Tibial nerve (tissue), 4 donors: ENCODE measurements at regions not wholly inside any gene's neighbourhood (a gene's known extent, or its start where the extent isn't known, plus 50 kb on each side); places are given as distances from the start of the nearest gene placed in this dataset.

Experiments used
- DNase-seq, 2 donors: peaks; one replicate each; pipeline ENCODE4 v3.0.0-alpha.2; 2019; ENCODE audit warnings: low spot score in 2 of 2
- H3K27ac ChIP-seq, 4 donors: fragments of 200-600 bp; sonication (generic) in 3 of 4; one replicate each; pipeline ENCODE4 v1.5.1; 2017 to 2019; ENCODE audit warnings: mild to moderate bottlenecking in 1 of 4
- H3K27me3 ChIP-seq, 2 donors: fragments of 200-600 bp; sonication (generic) in 1 of 2; one replicate each; pipeline versions ENCODE4 v1.5.1 to v1.6.0; 2017 to 2019
- H3K36me3 ChIP-seq, 3 donors: fragments of 200-600 bp; sonication (generic); one replicate each; pipeline ENCODE4 v1.5.1; 2018 to 2019
- H3K4me1 ChIP-seq, 4 donors: fragments of 200-600 bp; sonication (generic) in 3 of 4; one replicate each; pipeline ENCODE4 v1.5.1; 2017 to 2019
- H3K4me3 ChIP-seq, 4 donors: fragments of 200-600 bp; sonication (generic) in 3 of 4; one replicate each; pipeline ENCODE4 v1.5.1; 2017 to 2019; ENCODE audit warnings: mild to moderate bottlenecking in 1 of 4, moderate library complexity in 1 of 4
- H3K9me3 ChIP-seq, 4 donors: fragments of 200-600 bp; sonication (generic) in 3 of 4; one replicate each; pipeline ENCODE4 v1.5.1; 2017 to 2019
- EP300 ChIP-seq, 2 donors: sonication (generic); formaldehyde crosslinking; IDR thresholded peaks; one replicate each; pipeline ENCODE4 v1.6.1; 2017; ENCODE audit warnings: antibody characterized with exemption in 2 of 2, mild to moderate bottlenecking in 1 of 2
- POLR2A ChIP-seq, 2 donors: fragments of 450-650 bp; IDR thresholded peaks; one replicate each; pipeline ENCODE4 v1.6.1; 2017; ENCODE audit warnings: antibody characterized with exemption in 2 of 2, mild to moderate bottlenecking in 2 of 2, moderate library complexity in 2 of 2
- WGBS, 2 donors: methylation state at CpG; one replicate each; pipeline ENCODE4 v1.1.5; 2018; 5-methylcytosine and 5-hydroxymethylcytosine counted together
- TF ChIP-seq, protein P1 (sequence below), 5 experiments: fragments of 200-600 bp in 3 of 5; fragments of 450-650 bp in 2 of 5; sonication (generic) in 3 of 5; IDR thresholded peaks; one replicate each; pipeline ENCODE4 v1.5.1; 2016 to 2019; ENCODE audit warnings: antibody characterized with exemption in 5 of 5, mild to moderate bottlenecking in 3 of 5, moderate library complexity in 2 of 5

DNA sequence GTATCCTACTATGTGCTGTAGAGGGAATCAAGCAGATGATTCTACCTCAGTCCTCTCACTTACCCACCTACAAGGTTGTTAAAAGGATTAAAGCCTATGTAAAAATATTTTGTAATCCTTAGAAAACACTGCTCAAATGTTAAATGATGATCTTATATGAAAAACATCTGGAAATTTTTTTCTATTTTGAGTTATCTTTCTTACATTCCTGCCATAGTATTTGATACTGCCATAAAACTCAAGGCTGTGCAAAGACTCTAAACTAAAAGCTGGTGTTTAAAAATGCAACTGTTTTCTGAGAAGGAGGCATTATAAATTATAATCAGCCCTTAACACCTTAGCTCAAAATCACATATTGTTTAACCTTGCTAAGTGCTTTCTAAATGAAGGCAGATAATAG is 474.2 kb downstream of the PRELID2 start:
- Histone ChIP-seq H3K27ac (no peak overlapping the region), H3K36me3 (no peaks in the 10 kb centered on the region), H3K9me3 (peaks cover 0 to 5% (median 0%) of the 10 kb centered on the region in 4 donors), H3K4me1 (no peaks in the 10 kb centered on the region), H3K4me3 (no peak overlapping the region), H3K27me3 (no peaks in the 10 kb centered on the region)
- TF ChIP-seq POLR2A (IDR thresholded peaks at IDR 0.05): no peak
- no peak for TF ChIP-seq EP300 (IDR thresholded peaks at IDR 0.05)
- TF ChIP-seq, protein P1, sequence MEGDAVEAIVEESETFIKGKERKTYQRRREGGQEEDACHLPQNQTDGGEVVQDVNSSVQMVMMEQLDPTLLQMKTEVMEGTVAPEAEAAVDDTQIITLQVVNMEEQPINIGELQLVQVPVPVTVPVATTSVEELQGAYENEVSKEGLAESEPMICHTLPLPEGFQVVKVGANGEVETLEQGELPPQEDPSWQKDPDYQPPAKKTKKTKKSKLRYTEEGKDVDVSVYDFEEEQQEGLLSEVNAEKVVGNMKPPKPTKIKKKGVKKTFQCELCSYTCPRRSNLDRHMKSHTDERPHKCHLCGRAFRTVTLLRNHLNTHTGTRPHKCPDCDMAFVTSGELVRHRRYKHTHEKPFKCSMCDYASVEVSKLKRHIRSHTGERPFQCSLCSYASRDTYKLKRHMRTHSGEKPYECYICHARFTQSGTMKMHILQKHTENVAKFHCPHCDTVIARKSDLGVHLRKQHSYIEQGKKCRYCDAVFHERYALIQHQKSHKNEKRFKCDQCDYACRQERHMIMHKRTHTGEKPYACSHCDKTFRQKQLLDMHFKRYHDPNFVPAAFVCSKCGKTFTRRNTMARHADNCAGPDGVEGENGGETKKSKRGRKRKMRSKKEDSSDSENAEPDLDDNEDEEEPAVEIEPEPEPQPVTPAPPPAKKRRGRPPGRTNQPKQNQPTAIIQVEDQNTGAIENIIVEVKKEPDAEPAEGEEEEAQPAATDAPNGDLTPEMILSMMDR (IDR thresholded peaks at IDR 0.05): no peak
- DNase-seq: no peak

DNA sequence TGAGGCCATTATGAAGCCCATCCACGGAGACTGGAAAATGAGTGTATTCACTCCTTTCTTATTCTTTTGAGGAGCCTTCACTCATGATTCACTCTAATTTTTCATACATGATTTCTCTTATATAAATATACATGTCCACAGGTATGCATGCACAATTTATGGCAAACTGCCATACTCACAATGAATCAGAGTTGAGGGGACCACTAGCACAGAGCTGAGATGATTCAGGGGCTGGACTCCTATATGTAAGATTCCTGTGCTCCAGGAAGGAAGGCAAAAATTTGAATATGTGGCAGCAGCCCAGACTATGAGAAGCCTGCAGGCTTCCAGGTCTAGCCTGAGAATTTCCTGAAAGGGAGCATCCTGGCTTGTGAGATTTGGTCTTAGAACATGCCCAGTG is 484.6 kb downstream of the PRELID2 start:
- H3K27ac ChIP-seq: no peak overlapping the region
- no peak for TF ChIP-seq POLR2A (IDR thresholded peaks at IDR 0.05)
- TF ChIP-seq, protein P1 (IDR thresholded peaks at IDR 0.05): no peak
- TF ChIP-seq EP300 (IDR thresholded peaks at IDR 0.05): no peak
- peaks cover 0 to 5% (median 0%) of the 10 kb centered on the region in 4 donors for H3K4me1 ChIP-seq
- no peaks in the 10 kb centered on the region for H3K27me3 ChIP-seq
- no peak overlapping the region for H3K4me3 ChIP-seq
- no peak for DNase-seq
- 88 to 97% methylated on average over 1 of the region's 1 CpG for WGBS, 2 donors
- H3K9me3 ChIP-seq: no peaks in the 10 kb centered on the region
- H3K36me3 ChIP-seq: no peaks in the 10 kb centered on the region

DNA sequence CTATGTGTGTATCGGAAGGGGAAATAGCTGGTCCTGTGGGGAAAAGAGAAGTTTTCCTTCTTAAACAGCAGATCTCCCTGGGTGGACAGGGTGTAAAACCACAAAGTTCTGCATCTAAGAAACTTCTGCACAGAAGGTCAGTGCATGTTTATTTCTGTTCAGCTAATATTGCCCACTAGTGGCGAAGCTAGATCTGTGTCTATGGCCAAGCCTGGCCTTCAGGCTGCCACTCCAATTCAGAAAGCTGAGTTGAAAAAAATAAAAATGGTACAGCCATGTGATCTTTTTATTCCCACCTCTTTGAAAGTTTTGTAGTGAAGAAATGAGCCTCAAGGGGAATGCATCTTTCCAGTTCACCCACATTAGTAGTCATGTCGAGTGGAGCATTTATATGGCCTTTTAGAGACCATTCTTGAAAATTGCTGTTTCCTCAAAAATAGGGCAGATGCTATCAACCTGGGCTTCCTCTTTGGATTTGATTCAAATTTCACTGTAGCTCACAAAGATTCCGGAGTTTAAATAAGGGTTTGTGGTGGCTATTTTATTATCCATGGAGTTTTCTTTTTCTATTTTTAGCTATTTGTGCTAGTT is 488.0 kb downstream of the PRELID2 start:
- H3K9me3 ChIP-seq: peaks cover 0 to under 1% (median 0%) of the 10 kb centered on the region in 4 donors
- H3K36me3 ChIP-seq: no peaks in the 10 kb centered on the region
- no peaks in the 10 kb centered on the region for H3K27me3 ChIP-seq
- DNase-seq: no peak
- H3K4me1 ChIP-seq: peaks cover 0 to 5% (median 0%) of the 10 kb centered on the region in 4 donors
- WGBS, 2 donors: 41 to 46% methylated on average over 4 of the region's 4 CpGs
- no peak overlapping the region for H3K4me3 ChIP-seq
- H3K27ac ChIP-seq: no peak overlapping the region
- TF ChIP-seq EP300 (IDR thresholded peaks at IDR 0.05): no peak
- TF ChIP-seq, protein P1 (IDR thresholded peaks at IDR 0.05): peak in 1 of 5 experiments; percentile 15

DNA sequence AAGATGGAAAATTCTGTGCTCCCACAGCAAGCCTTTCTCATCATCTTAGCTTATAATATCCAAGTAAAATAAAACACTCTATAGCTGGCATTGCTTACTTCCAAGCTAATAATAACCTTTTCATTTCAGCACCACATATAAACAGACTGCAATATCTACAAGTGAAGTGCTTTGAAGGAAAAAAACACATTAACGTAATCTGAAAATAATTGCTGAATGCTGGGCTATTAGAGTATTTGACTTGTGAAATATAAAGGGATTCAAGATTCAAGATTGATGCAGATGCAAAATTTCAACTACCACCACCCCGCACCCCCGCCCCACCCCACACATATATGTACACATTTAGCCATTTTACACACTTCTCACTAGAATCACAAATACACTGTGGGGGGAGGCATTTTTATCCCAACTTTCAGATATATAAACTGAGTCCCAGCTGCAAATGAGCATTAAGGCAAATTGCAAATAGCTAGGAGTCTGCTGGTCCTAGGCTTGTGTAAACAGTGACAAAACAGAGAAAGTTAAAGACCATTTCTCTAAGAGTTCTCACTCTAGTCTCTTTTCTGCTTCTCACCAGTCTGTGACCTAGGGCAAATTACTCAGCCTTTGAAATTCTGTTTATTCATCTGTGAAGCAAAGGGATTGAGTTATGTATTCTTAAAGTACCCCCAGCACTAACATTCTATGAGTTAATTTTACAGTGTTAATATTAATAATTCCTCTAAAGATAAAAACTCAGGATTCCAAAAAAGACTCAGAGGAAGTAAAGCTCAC is 489.4 kb downstream of the PRELID2 start:
- H3K27ac ChIP-seq: no peak overlapping the region
- DNase-seq: no peak
- WGBS, 2 donors: 78 to 83% methylated on average over 3 of the region's 3 CpGs
- TF ChIP-seq EP300 (IDR thresholded peaks at IDR 0.05) (no peak), POLR2A (IDR thresholded peaks at IDR 0.05) (no peak)
- TF ChIP-seq, protein P1 (IDR thresholded peaks at IDR 0.05): no peak
- no peaks in the 10 kb centered on the region for H3K27me3 ChIP-seq
- no peaks in the 10 kb centered on the region for H3K36me3 ChIP-seq
- H3K4me3 ChIP-seq: no peak overlapping the region
- H3K4me1 ChIP-seq: peaks cover 0 to 5% (median 0%) of the 10 kb centered on the region in 4 donors
- peaks cover 0 to 9% (median 2%) of the 10 kb centered on the region in 4 donors for H3K9me3 ChIP-seq

DNA sequence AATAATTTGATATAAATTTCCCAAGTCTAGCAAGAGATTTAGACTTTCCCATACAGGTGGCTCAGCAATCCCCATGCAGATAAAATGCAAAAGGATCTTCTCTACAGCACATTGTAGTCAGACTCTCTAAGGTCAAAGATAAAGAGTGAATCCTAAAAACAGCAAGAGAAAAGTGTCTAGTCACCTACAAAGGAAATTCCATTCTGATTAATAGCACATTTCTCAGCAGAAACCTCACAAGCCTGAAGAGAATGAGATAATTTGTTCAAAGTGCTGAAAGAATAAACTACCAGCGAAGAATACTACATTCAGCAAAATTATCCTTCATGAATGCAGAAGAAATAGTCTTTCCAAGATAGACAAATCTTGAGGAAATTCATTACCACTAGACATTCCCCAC is 493.3 kb downstream of the PRELID2 start:
- H3K4me1 ChIP-seq: peaks cover 0 to 3% (median 0%) of the 10 kb centered on the region in 4 donors
- H3K27me3 ChIP-seq: no peaks in the 10 kb centered on the region
- peaks cover 0 to 12% (median 2%) of the 10 kb centered on the region in 4 donors for H3K9me3 ChIP-seq
- no peak for DNase-seq
- WGBS, 2 donors: 86 to 87% methylated on average over 1 of the region's 1 CpG
- TF ChIP-seq EP300 (IDR thresholded peaks at IDR 0.05) (no peak), POLR2A (IDR thresholded peaks at IDR 0.05) (no peak)
- TF ChIP-seq, protein P1 (IDR thresholded peaks at IDR 0.05): no peak
- no peak overlapping the region for H3K27ac ChIP-seq
- H3K36me3 ChIP-seq: no peaks in the 10 kb centered on the region
- no peak overlapping the region for H3K4me3 ChIP-seq
